ENCODE measurements at regions not wholly inside any gene's neighbourhood (a gene's known extent, or its start where the extent isn't known, plus 50 kb on each side); places are given as distances from the start of the nearest gene placed in this dataset.

GRCh38 chr4:84166486-84166885 lies 332.6 kb downstream of the NKX6-1 start:
- no peak for DNase-seq (ENCODE audit: low read depth, low spot score)
- in situ Hi-C loops (cut with HindIII; ENCODE audit: low sequenced_read_pairs) = no loop called here
- TF ChIP-seq CTCF (IDR thresholded peaks at IDR 0.05; ENCODE audit: low read depth, low read length) = no peak
- H3K4me3 ChIP-seq (ENCODE audit: low read depth, low read length) = no peak overlapping the region

- no peak for TF ChIP-seq CTCF (IDR thresholded peaks at IDR 0.05; ENCODE audit: low read depth, low read length)
- in situ Hi-C loops (cut with HindIII; ENCODE audit: low sequenced_read_pairs) = no loop called here
- no peak overlapping the region for H3K4me3 ChIP-seq (ENCODE audit: low read depth, low read length)
- DNase-seq (ENCODE audit: low read depth, low spot score) = no peak
These were observed 334.9 kb downstream of the NKX6-1 start for GRCh38 chr4:84164201-84164600.

- DNase-seq (ENCODE audit: low read depth, low spot score) = no peak
- peak; percentile 35 for TF ChIP-seq CTCF (IDR thresholded peaks at IDR 0.05; ENCODE audit: low read depth, low read length)
- in situ Hi-C loops (cut with HindIII; ENCODE audit: low sequenced_read_pairs) = no loop called here
- H3K4me3 ChIP-seq (ENCODE audit: low read depth, low read length) = no peak overlapping the region
These were observed 339.3 kb downstream of the NKX6-1 start for GRCh38 chr4:84159762-84160161.

- TF ChIP-seq CTCF (IDR thresholded peaks at IDR 0.05; ENCODE audit: low read depth, low read length) = no peak
- no peak for DNase-seq (ENCODE audit: low read depth, low spot score)
- H3K4me3 ChIP-seq (ENCODE audit: low read depth, low read length) = no peak overlapping the region
- in situ Hi-C loops (cut with HindIII; ENCODE audit: low sequenced_read_pairs) = no loop called here
These were observed 340.4 kb downstream of the NKX6-1 start for GRCh38 chr4:84158670-84159069.

GRCh38 chr4:84151574-84151973 lies 347.5 kb downstream of the NKX6-1 start:
- H3K4me3 ChIP-seq (ENCODE audit: low read depth, low read length) = no peak overlapping the region
- in situ Hi-C loops (cut with HindIII; ENCODE audit: low sequenced_read_pairs) = no loop called here
- no peak for TF ChIP-seq CTCF (IDR thresholded peaks at IDR 0.05; ENCODE audit: low read depth, low read length)
- no peak for DNase-seq (ENCODE audit: low read depth, low spot score)

GRCh38 chr4:84150177-84150576 lies 348.9 kb downstream of the NKX6-1 start:
- DNase-seq (ENCODE audit: low read depth, low spot score) = no peak
- TF ChIP-seq CTCF (IDR thresholded peaks at IDR 0.05; ENCODE audit: low read depth, low read length) = no peak
- in situ Hi-C loops (cut with HindIII; ENCODE audit: low sequenced_read_pairs) = no loop called here
- no peak overlapping the region for H3K4me3 ChIP-seq (ENCODE audit: low read depth, low read length)

- no peak overlapping the region for H3K4me3 ChIP-seq (ENCODE audit: low read depth, low read length)
- DNase-seq (ENCODE audit: low read depth, low spot score) = no peak
- no peak for TF ChIP-seq CTCF (IDR thresholded peaks at IDR 0.05; ENCODE audit: low read depth, low read length)
- in situ Hi-C loops (cut with HindIII; ENCODE audit: low sequenced_read_pairs) = no loop called here
These were observed 351.3 kb downstream of the NKX6-1 start for GRCh38 chr4:84147831-84148230.
